K562 (cell line): ENCODE measurements at regions not wholly inside any gene's neighbourhood (a gene's known extent, or its start where the extent isn't known, plus 50 kb on each side); places are given as distances from the start of the nearest gene placed in this dataset.

Experiments used
- ATAC-seq: fragments of 200-7000 bp; cut with Tn5 transposase; 3 replicates; pipeline ENCODE4 v1.9.1; 2020; ENCODE audit warnings: moderate library complexity
- BruUV-seq: library from RNA; stranded (reverse); fragments of 400-500 nt; replicated peaks from 2 replicates; lab custom pipeline; 2021; lab: Mats Ljungman, UMichigan
- CTCF ChIA-PET: fragments of 300-600 bp; formaldehyde crosslinking; extraction: SDS; loops from one replicate; lab custom pipeline; 2021; ENCODE audit warnings: low intra/inter-chr PET ratio; lab: Yijun Ruan, JAX
- POLR2A ChIA-PET: fragments of 300-600, 350-650 bp; sonication (Branson Sonifier 250); formaldehyde crosslinking; extraction: SDS; loops from one replicate; lab custom pipeline; 2021; ENCODE audit warnings: antibody characterized with exemption, inconsistent platforms; lab: Yijun Ruan, JAX
- DNase-seq, 4 experiments: peaks; one replicate each; pipeline versions ENCODE4 v3.0.0 to v3.0.0-alpha.2; 2011 to 2018; ENCODE audit warnings: low spot score in 3 of 4, mixed read lengths in 3 of 4; ENCODE audit errors: extremely low read depth in 1 of 4
- FAIRE-seq: peaks from 2 replicates; lab custom pipeline; 2011; peaks lifted over from hg19 to GRCh38; lab: Jason Lieb, UNC
- H2AFZ ChIP-seq: 2 replicates; pipeline ENCODE4 v1.6.0; 2011; ENCODE audit warnings: low read depth, low read length, control low read depth, inconsistent platforms
- H3K27ac ChIP-seq: fragments of 200-600 bp; 3 replicates; pipeline ENCODE4 v1.8.0; 2011; ENCODE audit warnings: low read depth, mild to moderate bottlenecking, control low read depth, inconsistent platforms, low read length, moderate library complexity, mixed read lengths; ENCODE audit errors: extremely low read depth
- H3K27me3 ChIP-seq, 2 experiments: fragments of 300-600 bp in 1 of 2; 2 replicates in 1 of 2; 3 replicates in 1 of 2; pipeline versions ENCODE4 v1.6.0 to v1.8.0; 2011; ENCODE audit warnings: inconsistent platforms in 2 of 2, low read length in 2 of 2, mild to moderate bottlenecking in 1 of 2, mixed read lengths in 1 of 2, moderate library complexity in 1 of 2; ENCODE audit not compliant: control insufficient read depth in 2 of 2, insufficient read depth in 2 of 2
- H3K36me3 ChIP-seq: fragments of 300-600 bp; 3 replicates; pipeline ENCODE4 v1.8.0; 2011; ENCODE audit warnings: mild to moderate bottlenecking, low read length, inconsistent platforms; ENCODE audit not compliant: control insufficient read depth, insufficient read depth
- H3K4me1 ChIP-seq, 2 experiments: fragments of 200-600 bp in 1 of 2; replicated peaks in 1 of 2; 2 replicates in 1 of 2; 3 replicates in 1 of 2; pipeline versions ENCODE4 v1.5.1 to v1.8.0; 2011; ENCODE audit warnings: inconsistent platforms in 2 of 2, low read length in 2 of 2, mild to moderate bottlenecking in 1 of 2, mixed read lengths in 1 of 2, moderate library complexity in 1 of 2; ENCODE audit not compliant: control insufficient read depth in 2 of 2, insufficient read depth in 2 of 2
- H3K4me2 ChIP-seq: 2 replicates; pipeline ENCODE4 v1.6.1; 2011; ENCODE audit warnings: low read length, control low read depth, inconsistent platforms, mixed read lengths; ENCODE audit not compliant: insufficient read depth
- H3K4me3 ChIP-seq: fragments of 200-600 bp; sonication (generic), shearing (Covaris generic); 2 replicates; pipeline ENCODE4 v1.5.1; 2016; ENCODE audit warnings: control low read depth, inconsistent platforms
- H3K79me2 ChIP-seq: fragments of 200-600 bp; 3 replicates; pipeline ENCODE4 v1.8.0; 2011; ENCODE audit warnings: low read length, inconsistent platforms; ENCODE audit not compliant: control insufficient read depth, insufficient read depth
- H3K9ac ChIP-seq, 2 experiments: 2 replicates each; pipeline versions ENCODE4 v1.6.0 to v1.6.1; 2011; ENCODE audit warnings: low read depth in 2 of 2, low read length in 2 of 2, control low read depth in 1 of 2, inconsistent platforms in 1 of 2, mild to moderate bottlenecking in 1 of 2, mixed read lengths in 1 of 2; ENCODE audit not compliant: insufficient read depth in 1 of 2
- H3K9me1 ChIP-seq: one replicate; pipeline ENCODE4 v1.6.0; 2011; ENCODE audit warnings: inconsistent platforms, mild to moderate bottlenecking, low read length, moderate library complexity; ENCODE audit not compliant: control insufficient read depth, insufficient read depth
- H3K9me3 ChIP-seq: replicated peaks from 2 replicates; pipeline ENCODE4 v1.5.1; 2011; ENCODE audit warnings: low read depth, low read length, inconsistent platforms; ENCODE audit not compliant: control insufficient read depth, insufficient read depth
- H4K20me1 ChIP-seq: replicated peaks from 2 replicates; pipeline ENCODE4 v1.6.1; 2011; ENCODE audit warnings: low read length, inconsistent platforms, mixed read lengths; ENCODE audit not compliant: control insufficient read depth, insufficient read depth
- CBX8 ChIP-seq: fragments of 200-600 bp; sonication (generic); IDR thresholded peaks from 2 replicates; pipeline ENCODE4 v1.6.1; 2012; ENCODE audit warnings: borderline replicate concordance, mixed run types, low read depth, mild to moderate bottlenecking, moderate library complexity, mixed read lengths, low read length, control low read depth, inconsistent platforms; ENCODE audit not compliant: poor library complexity, severe bottlenecking; ENCODE audit errors: extremely low read depth
- CREBBP ChIP-seq: IDR thresholded peaks from one replicate; pipeline ENCODE4 v1.6.1; 2012; ENCODE audit warnings: low read depth, mild to moderate bottlenecking, control low read depth, inconsistent platforms, low read length
- EHMT2 ChIP-seq: fragments of 450-650 bp; IDR thresholded peaks from 2 replicates; pipeline ENCODE4 v1.6.1; 2018; ENCODE audit warnings: antibody characterized with exemption
- HNRNPL ChIP-seq: fragments of 200-400 bp; formaldehyde crosslinking; IDR thresholded peaks from 2 replicates; pipeline ENCODE4 v1.6.1; 2017; ENCODE audit warnings: low read depth, mild to moderate bottlenecking, low read length
- KAT7 ChIP-seq: sonication (generic); formaldehyde crosslinking; IDR thresholded peaks from 2 replicates; pipeline ENCODE4 v1.8.0; 2022; ENCODE audit warnings: missing genetic modification reagents, mild to moderate bottlenecking, borderline replicate concordance
- MXI1 ChIP-seq: IDR thresholded peaks from 2 replicates; pipeline ENCODE4 v1.6.1; 2011; ENCODE audit warnings: low read depth, mild to moderate bottlenecking, improper control_type of control experiment, low read length
- PCBP1 ChIP-seq: fragments of 200-400 bp; formaldehyde crosslinking; IDR thresholded peaks from 2 replicates; pipeline ENCODE4 v1.6.1; 2018; ENCODE audit warnings: mild to moderate bottlenecking, low read depth, low read length; ENCODE audit not compliant: poor library complexity, severe bottlenecking
- PHTF2 ChIP-seq: fragments of 250-450 bp; sonication (Bioruptor Pico); IDR thresholded peaks from 2 replicates; pipeline ENCODE4 v1.5.0; 2021; ENCODE audit warnings: mild to moderate bottlenecking
- POLR2AphosphoS5 ChIP-seq: IDR thresholded peaks from 2 replicates; pipeline ENCODE4 v1.6.1; 2011; ENCODE audit warnings: mild to moderate bottlenecking, low read depth, low read length, moderate library complexity; ENCODE audit not compliant: control insufficient read depth, insufficient read depth
- RBM39 ChIP-seq: fragments of 200-400 bp; formaldehyde crosslinking; optimal IDR thresholded peaks from 2 replicates; pipeline ENCODE3; 2018; ENCODE audit warnings: low read depth, low read length
- SPI1 ChIP-seq: IDR thresholded peaks from 2 replicates; pipeline ENCODE4 v1.6.1; 2011; ENCODE audit warnings: low read depth, low read length, control low read depth, borderline replicate concordance
- SRSF3 ChIP-seq: fragments of 200-400 bp; formaldehyde crosslinking; IDR thresholded peaks from 2 replicates; pipeline ENCODE4 v1.6.1; 2016; ENCODE audit warnings: mild to moderate bottlenecking, low read length, moderate library complexity; ENCODE audit not compliant: insufficient read depth
- ZNF584 ChIP-seq: fragments of 200-800 bp; sonication (Bioruptor generic); IDR thresholded peaks from 2 replicates; pipeline ENCODE4 v1.6.1; 2016; ENCODE audit warnings: low read depth, mild to moderate bottlenecking, missing genetic modification characterization, missing compliant biosample characterization
- WGBS: fragments of 100-300 bp; shearing (Covaris generic); methylation state at CpG from one replicate; pipeline ENCODE4 v1.1.6; 2016; ENCODE audit warnings: low coverage, mixed read lengths; ENCODE audit not compliant: insufficient coverage; ENCODE audit errors: missing lambda C conversion rate; 5-methylcytosine and 5-hydroxymethylcytosine counted together
- in situ Hi-C: fragments of 300-500 bp; cut with MboI; formaldehyde crosslinking; loops from 4 replicates; pipeline ENCODE4 v1.15.0; 2018; ENCODE audit warnings: inconsistent platforms, mixed read lengths
- intact Hi-C: fragments of 100-400 bp; cut with micrococcal nuclease; formaldehyde crosslinking; loops from 2 replicates; pipeline ENCODE4 v1.14.2; 2022

DNA sequence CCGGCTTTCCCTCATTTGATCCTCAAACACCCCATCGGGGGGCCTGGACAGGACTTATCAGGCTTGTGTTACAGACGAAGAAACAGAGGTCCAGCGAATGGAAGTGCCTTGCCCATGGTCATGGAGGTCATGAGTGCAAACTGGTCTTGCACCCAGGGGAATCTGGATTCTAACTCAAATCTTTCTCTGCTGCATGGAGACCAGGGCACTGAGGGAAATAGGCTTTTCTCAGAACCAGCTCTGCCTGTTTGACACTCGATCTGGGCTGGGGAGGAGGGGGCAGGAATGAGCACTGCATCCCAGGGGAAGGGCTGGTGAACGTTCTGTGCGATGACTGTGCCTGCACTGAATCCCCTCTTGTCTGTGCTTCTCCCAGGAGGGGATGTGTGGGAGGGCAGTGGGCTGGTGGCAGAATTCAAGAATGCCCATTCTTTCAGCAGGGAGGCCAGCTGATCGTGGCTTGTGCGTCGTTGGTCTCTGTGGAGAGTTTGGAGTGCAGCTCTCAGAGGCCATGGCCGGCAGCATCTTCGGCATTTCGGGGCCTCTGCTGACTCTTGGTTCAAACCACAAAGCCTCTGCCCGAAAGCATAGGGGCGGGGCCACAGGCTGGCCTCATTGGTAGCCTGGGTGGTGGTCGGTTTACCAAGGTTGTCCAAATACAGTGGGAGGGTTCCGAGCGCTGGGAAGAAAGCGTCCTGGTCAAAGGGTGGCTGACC, 171.6 kb downstream of the DDX1 start:
- no peak overlapping the region for H3K27ac ChIP-seq
- H3K9ac ChIP-seq: no peak overlapping the region
- H3K4me2 ChIP-seq: no peak overlapping the region
- ATAC-seq: no peak
- BruUV-seq: no TSS peak
- in situ Hi-C loops: no loop called here
- peaks cover 0 to 2% of the 10 kb centered on the region in 2 experiments; a peak in 1 of 5 replicates for H3K4me1 ChIP-seq
- no peak overlapping the region for H2AFZ ChIP-seq
- TF ChIP-seq CBX8 (no peak), PHTF2 (CRISPR knock-in tag) (no peak), RBM39 (no peak), PCBP1 (no peak), ZNF584 (no peak), HNRNPL (no peak), SRSF3 (no peak), CREBBP (no peak), KAT7 (CRISPR knock-in tag) (no peak), SPI1 (no peak), EHMT2 (no peak), POLR2AphosphoS5 (no peak), MXI1 (no peak)
- DNase-seq: no peak
- no peaks in the 10 kb centered on the region for H3K36me3 ChIP-seq
- H3K9me3 ChIP-seq: no peaks in the 10 kb centered on the region
- POLR2A ChIA-PET: no interaction called here
- intact Hi-C loops: no loop called here
- FAIRE-seq: no peak
- H3K4me3 ChIP-seq: no peak overlapping the region
- no peaks in the 10 kb centered on the region for H3K79me2 ChIP-seq
- no peaks in the 10 kb centered on the region for H3K9me1 ChIP-seq
- peaks cover 4 to 54% of the 10 kb centered on the region in 2 experiments; a peak in 4 of 5 replicates for H3K27me3 ChIP-seq
- CTCF ChIA-PET: no interaction called here
- H4K20me1 ChIP-seq: no peaks in the 10 kb centered on the region; the same call in 1 of the 2 replicates
- 2% methylated on average over 19 of the region's 19 CpGs for WGBS
